ENCODE measurements at regions not wholly inside any gene's neighbourhood (a gene's known extent, or its start where the extent isn't known, plus 50 kb on each side); places are given as distances from the start of the nearest gene placed in this dataset.

GRCh38 chr5:152221721-152222629, 183.1 kb downstream of the NMUR2 start:
- Histone ChIP-seq H3K27ac (ENCODE audit: low read length) (no peak overlapping the region), H3K4me1 (ENCODE audit: control insufficient read depth, insufficient read depth, low read length) (no peaks in the 10 kb centered on the region), H3K9me3 (ENCODE audit: control insufficient read depth, insufficient read depth, low read depth, low read length) (no peaks in the 10 kb centered on the region), H3K27me3 (ENCODE audit: control insufficient read depth, insufficient read depth, low read length) (no peaks in the 10 kb centered on the region), H3K36me3 (ENCODE audit: control insufficient read depth, insufficient read depth, low read length) (no peaks in the 10 kb centered on the region), H3K4me3 (ENCODE audit: low read depth in 2 of 2, low read length in 2 of 2) (no peak overlapping the region)
- ChIA-PET CTCF (interaction anchor here (0.6 kb wide), 1 partner anchor 334 kb away, joined by 3 read pairs; no protein-coding TSS in a partner anchor), POLR2A (no interaction called here)
- no TSS peak for BruUV-seq (replicated peaks)
- intact Hi-C loops (cut with micrococcal nuclease; ENCODE audit: unreplicated experiment) (no loop called here), in situ Hi-C loops (cut with HindIII; ENCODE audit: low pct_unique_long_range_greater_than_20kb, low sequenced_read_pairs) (no loop called here)
- TF ChIP-seq TCF7L2 (IDR thresholded peaks at IDR 0.05; ENCODE audit: low read depth, low read length) (no peak), SIN3A (IDR thresholded peaks at IDR 0.05; ENCODE audit: borderline replicate concordance, insufficient read depth, low read depth, low read length) (no peak), REST (IDR thresholded peaks at IDR 0.05; ENCODE audit: insufficient read depth in 1 of 2, low read depth in 2 of 2, low read length in 1 of 2) (no peak), POLR2AphosphoS5 (IDR thresholded peaks at IDR 0.05; ENCODE audit: low read depth, low read length) (no peak)
- TF ChIP-seq, protein P1, sequence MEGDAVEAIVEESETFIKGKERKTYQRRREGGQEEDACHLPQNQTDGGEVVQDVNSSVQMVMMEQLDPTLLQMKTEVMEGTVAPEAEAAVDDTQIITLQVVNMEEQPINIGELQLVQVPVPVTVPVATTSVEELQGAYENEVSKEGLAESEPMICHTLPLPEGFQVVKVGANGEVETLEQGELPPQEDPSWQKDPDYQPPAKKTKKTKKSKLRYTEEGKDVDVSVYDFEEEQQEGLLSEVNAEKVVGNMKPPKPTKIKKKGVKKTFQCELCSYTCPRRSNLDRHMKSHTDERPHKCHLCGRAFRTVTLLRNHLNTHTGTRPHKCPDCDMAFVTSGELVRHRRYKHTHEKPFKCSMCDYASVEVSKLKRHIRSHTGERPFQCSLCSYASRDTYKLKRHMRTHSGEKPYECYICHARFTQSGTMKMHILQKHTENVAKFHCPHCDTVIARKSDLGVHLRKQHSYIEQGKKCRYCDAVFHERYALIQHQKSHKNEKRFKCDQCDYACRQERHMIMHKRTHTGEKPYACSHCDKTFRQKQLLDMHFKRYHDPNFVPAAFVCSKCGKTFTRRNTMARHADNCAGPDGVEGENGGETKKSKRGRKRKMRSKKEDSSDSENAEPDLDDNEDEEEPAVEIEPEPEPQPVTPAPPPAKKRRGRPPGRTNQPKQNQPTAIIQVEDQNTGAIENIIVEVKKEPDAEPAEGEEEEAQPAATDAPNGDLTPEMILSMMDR (IDR thresholded peaks at IDR 0.05): no peak
- no peak for ATAC-seq
- no peak for DNase-seq (ENCODE audit: low read depth, low spot score)

DNA sequence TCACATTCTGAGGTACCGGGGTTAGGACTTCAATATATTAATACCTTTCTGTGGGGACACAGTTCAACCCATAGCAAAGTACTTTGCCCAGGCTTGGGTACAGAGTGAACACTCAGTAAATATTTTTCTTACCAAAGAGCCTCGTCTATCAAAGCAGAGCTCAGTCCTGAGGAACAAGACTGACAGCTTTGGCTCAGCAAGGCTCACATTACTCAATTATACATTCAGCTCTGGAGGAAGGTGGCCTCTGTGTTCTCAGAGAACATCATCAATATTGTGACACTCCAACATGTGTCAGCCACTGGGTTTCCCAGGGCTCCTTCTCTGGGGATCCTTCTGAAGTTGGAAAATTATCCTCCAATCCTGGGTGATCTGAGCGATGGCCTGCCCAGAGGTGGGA, 186.4 kb downstream of the NMUR2 start:
- intact Hi-C loops (cut with micrococcal nuclease; ENCODE audit: unreplicated experiment): no loop called here
- no peak for ATAC-seq
- POLR2A ChIA-PET: no interaction called here
- Histone ChIP-seq H3K9me3 (ENCODE audit: control insufficient read depth, insufficient read depth, low read depth, low read length) (no peaks in the 10 kb centered on the region), H3K27me3 (ENCODE audit: control insufficient read depth, insufficient read depth, low read length) (no peaks in the 10 kb centered on the region), H3K4me3 (ENCODE audit: low read depth in 2 of 2, low read length in 2 of 2) (no peak overlapping the region), H3K4me1 (ENCODE audit: control insufficient read depth, insufficient read depth, low read length) (no peaks in the 10 kb centered on the region), H3K36me3 (ENCODE audit: control insufficient read depth, insufficient read depth, low read length) (no peaks in the 10 kb centered on the region), H3K27ac (ENCODE audit: low read length) (no peak overlapping the region)
- TF ChIP-seq REST (IDR thresholded peaks at IDR 0.05; ENCODE audit: insufficient read depth in 1 of 2, low read depth in 2 of 2, low read length in 1 of 2): no peak
- TF ChIP-seq, protein P1 (IDR thresholded peaks at IDR 0.05): no peak
- no peak for TF ChIP-seq TCF7L2 (IDR thresholded peaks at IDR 0.05; ENCODE audit: low read depth, low read length)
- no peak for TF ChIP-seq POLR2AphosphoS5 (IDR thresholded peaks at IDR 0.05; ENCODE audit: low read depth, low read length)
- no peak for TF ChIP-seq SIN3A (IDR thresholded peaks at IDR 0.05; ENCODE audit: borderline replicate concordance, insufficient read depth, low read depth, low read length)
- in situ Hi-C loops (cut with HindIII; ENCODE audit: low pct_unique_long_range_greater_than_20kb, low sequenced_read_pairs): no loop called here
- no TSS peak for BruUV-seq (replicated peaks)
- DNase-seq (ENCODE audit: low read depth, low spot score): no peak
- CTCF ChIA-PET: no interaction called here
